Thyroid gland (tissue), 4 donors: ENCODE measurements at regions not wholly inside any gene's neighbourhood (a gene's known extent, or its start where the extent isn't known, plus 50 kb on each side); places are given as distances from the start of the nearest gene placed in this dataset.

Experiments
- POLR2A ChIP-seq, 2 donors: fragments of 450-650 bp; IDR thresholded peaks; one replicate each; pipeline ENCODE4 v1.6.1; 2017; ENCODE audit warnings: antibody characterized with exemption in 2 of 2, mild to moderate bottlenecking in 2 of 2, moderate library complexity in 1 of 2
- TF ChIP-seq, protein P1 (sequence below), 6 experiments: fragments of 200-600 bp in 3 of 6; fragments of 450-650 bp in 3 of 6; sonication (generic) in 3 of 6; IDR thresholded peaks; one replicate each; pipeline ENCODE4 v1.5.1; 2016 to 2019; ENCODE audit warnings: antibody characterized with exemption in 6 of 6, mild to moderate bottlenecking in 2 of 6, inconsistent platforms in 1 of 6, moderate library complexity in 1 of 6

DNA sequence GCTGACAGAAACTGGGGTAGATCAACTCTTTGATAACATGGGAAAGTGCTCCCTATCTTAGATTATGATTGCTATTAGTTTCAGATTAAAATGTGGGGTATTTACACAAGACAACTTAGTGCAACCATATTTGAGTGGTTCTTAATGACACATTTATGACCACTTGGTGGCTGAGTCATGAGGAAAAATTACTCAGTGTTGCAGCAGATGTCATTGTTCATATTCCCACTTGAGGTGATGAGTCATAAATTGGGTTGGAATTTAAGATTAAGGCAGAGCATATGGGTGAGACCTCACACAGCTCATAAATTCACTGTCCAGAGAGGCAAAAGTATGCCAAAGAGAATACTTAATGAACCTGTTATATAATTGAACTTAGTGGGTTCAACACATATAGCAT is 408.3 kb downstream of the DMRT2 start:
- TF ChIP-seq, protein P1, sequence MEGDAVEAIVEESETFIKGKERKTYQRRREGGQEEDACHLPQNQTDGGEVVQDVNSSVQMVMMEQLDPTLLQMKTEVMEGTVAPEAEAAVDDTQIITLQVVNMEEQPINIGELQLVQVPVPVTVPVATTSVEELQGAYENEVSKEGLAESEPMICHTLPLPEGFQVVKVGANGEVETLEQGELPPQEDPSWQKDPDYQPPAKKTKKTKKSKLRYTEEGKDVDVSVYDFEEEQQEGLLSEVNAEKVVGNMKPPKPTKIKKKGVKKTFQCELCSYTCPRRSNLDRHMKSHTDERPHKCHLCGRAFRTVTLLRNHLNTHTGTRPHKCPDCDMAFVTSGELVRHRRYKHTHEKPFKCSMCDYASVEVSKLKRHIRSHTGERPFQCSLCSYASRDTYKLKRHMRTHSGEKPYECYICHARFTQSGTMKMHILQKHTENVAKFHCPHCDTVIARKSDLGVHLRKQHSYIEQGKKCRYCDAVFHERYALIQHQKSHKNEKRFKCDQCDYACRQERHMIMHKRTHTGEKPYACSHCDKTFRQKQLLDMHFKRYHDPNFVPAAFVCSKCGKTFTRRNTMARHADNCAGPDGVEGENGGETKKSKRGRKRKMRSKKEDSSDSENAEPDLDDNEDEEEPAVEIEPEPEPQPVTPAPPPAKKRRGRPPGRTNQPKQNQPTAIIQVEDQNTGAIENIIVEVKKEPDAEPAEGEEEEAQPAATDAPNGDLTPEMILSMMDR (IDR thresholded peaks at IDR 0.05), result no peak
- TF ChIP-seq POLR2A (IDR thresholded peaks at IDR 0.05), result no peak
